Naive B cell (primary cell): ENCODE measurements at regions not wholly inside any gene's neighbourhood (a gene's known extent, or its start where the extent isn't known, plus 50 kb on each side); places are given as distances from the start of the nearest gene placed in this dataset.
A peak's percentile ranks its signal among the peaks of the same experiment; 100 is the strongest.
"Not testable (repeated sequence)": the region's sequence is repeated elsewhere in the genome, so short reads cannot be mapped to it uniquely, and the experiment has no call there.

Source experiments
- ATAC-seq, 2 donors: fragments of 150-1000 bp; cut with Tn5 transposase; 2 replicates each; pipeline ENCODE4 v1.10.0; 2021; ENCODE audit warnings: low read depth in 2 of 2, mild to moderate bottlenecking in 2 of 2, moderate library complexity in 2 of 2
- DNase-seq: peaks from one replicate; pipeline ENCODE4 v3.0.0; 2022
- H3K27ac Mint-ChIP-seq, 6 donors: one replicate each; pipeline ENCODE4 v1.8.0; 2020 to 2022; ENCODE audit warnings: mild to moderate bottlenecking in 6 of 6, mixed read lengths in 6 of 6, moderate library complexity in 5 of 6, inconsistent platforms in 2 of 6
- H3K27me3 Mint-ChIP-seq, 3 donors: one replicate each; pipeline ENCODE4 v1.8.0; 2021 to 2022; ENCODE audit warnings: mixed read lengths in 3 of 3, mild to moderate bottlenecking in 1 of 3
- H3K36me3 Mint-ChIP-seq, 2 donors: one replicate each; pipeline ENCODE4 v1.8.0; 2020 to 2022; ENCODE audit warnings: mixed read lengths in 2 of 2, inconsistent platforms in 1 of 2, mild to moderate bottlenecking in 1 of 2
- H3K4me1 Mint-ChIP-seq, 3 donors: one replicate each; pipeline ENCODE4 v1.8.0; 2020 to 2022; ENCODE audit warnings: mixed read lengths in 3 of 3, inconsistent platforms in 1 of 3, mild to moderate bottlenecking in 1 of 3, moderate library complexity in 1 of 3
- H3K4me3 Mint-ChIP-seq, 8 donors: one replicate each; pipeline ENCODE4 v1.8.0; 2020 to 2022; ENCODE audit warnings: mild to moderate bottlenecking in 8 of 8, mixed read lengths in 8 of 8, moderate library complexity in 8 of 8, inconsistent platforms in 2 of 8
- H3K9me3 Mint-ChIP-seq, 7 donors: one replicate each; pipeline ENCODE4 v1.8.0; 2020 to 2022; ENCODE audit warnings: mixed read lengths in 7 of 7, mild to moderate bottlenecking in 5 of 7, inconsistent platforms in 2 of 7, moderate library complexity in 1 of 7

GRCh38 chr21:35280231-35280630 is 231.1 kb upstream of the RUNX1 start:
- no peak overlapping the region for H3K4me3 Mint-ChIP-seq
- peaks cover 4 to 8% (median 7%) of the 10 kb centered on the region in 3 donors for H3K4me1 Mint-ChIP-seq
- no peaks in the 10 kb centered on the region for H3K36me3 Mint-ChIP-seq
- H3K27ac Mint-ChIP-seq = no peak overlapping the region
- H3K27me3 Mint-ChIP-seq = peaks cover 0 to under 1% (median 0%) of the 10 kb centered on the region in 3 donors
- H3K9me3 Mint-ChIP-seq = no peaks in the 10 kb centered on the region
- DNase-seq = no peak
- ATAC-seq = no peak

DNA sequence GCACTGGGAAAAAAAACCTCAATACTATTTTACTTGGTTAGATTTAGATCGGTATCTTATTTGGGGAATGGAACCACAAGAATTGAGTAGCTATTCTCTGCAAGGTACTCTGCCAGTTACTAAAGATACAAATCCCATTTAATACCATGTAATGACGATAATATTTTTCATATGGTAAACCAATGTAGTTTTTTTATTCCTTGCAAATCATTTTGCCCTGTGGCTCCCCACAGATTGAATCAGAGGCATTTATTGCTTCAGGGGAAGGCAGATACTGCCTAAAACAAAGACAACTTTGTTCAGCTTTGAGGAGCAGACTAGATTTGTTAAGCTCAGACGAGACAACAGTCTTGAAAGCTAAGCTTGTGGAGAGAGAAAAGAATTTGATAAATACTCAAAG is 226.7 kb upstream of the RUNX1 start:
- DNase-seq (no peak), ATAC-seq (no peak)
- Mint-ChIP-seq H3K4me3 (no peak overlapping the region), H3K36me3 (no peaks in the 10 kb centered on the region), H3K27me3 (peaks cover 0 to 9% (median 4%) of the 10 kb centered on the region in 3 donors), H3K27ac (no peak overlapping the region), H3K9me3 (peaks cover 0 to 6% (median 0%) of the 10 kb centered on the region in 7 donors), H3K4me1 (no peaks in the 10 kb centered on the region)

GRCh38 chr21:35274923-35275322 is 225.8 kb upstream of the RUNX1 start:
- Mint-ChIP-seq H3K27me3 (peaks cover 0 to 9% (median 4%) of the 10 kb centered on the region in 3 donors), H3K27ac (peak overlapping the region in 1 of 6 donors; percentile 60), H3K4me3 (no peak overlapping the region), H3K36me3 (no peaks in the 10 kb centered on the region), H3K4me1 (no peaks in the 10 kb centered on the region), H3K9me3 (peaks cover 0 to 6% (median 4%) of the 10 kb centered on the region in 7 donors)
- ATAC-seq (no peak), DNase-seq (no peak)

- Mint-ChIP-seq H3K4me3 (no peak overlapping the region), H3K9me3 (peaks cover 0 to 6% (median 4%) of the 10 kb centered on the region in 7 donors), H3K27me3 (peaks cover 0 to 9% (median 4%) of the 10 kb centered on the region in 3 donors), H3K4me1 (no peaks in the 10 kb centered on the region), H3K27ac (no peak overlapping the region), H3K36me3 (no peaks in the 10 kb centered on the region)
- DNase-seq (no peak), ATAC-seq (no peak)
Measured at GRCh38 chr21:35274090-35274489, 225.0 kb upstream of the RUNX1 start.

- Mint-ChIP-seq H3K9me3 (peaks cover 0 to 6% (median 4%) of the 10 kb centered on the region in 7 donors), H3K36me3 (no peaks in the 10 kb centered on the region), H3K4me3 (peak overlapping the region in 1 of 8 donors; percentile 32), H3K4me1 (no peaks in the 10 kb centered on the region), H3K27ac (no peak overlapping the region), H3K27me3 (peaks cover 0 to 9% (median 4%) of the 10 kb centered on the region in 3 donors)
- ATAC-seq = no peak
- no peak for DNase-seq
Measured at GRCh38 chr21:35273333-35273732, 224.2 kb upstream of the RUNX1 start.

DNA sequence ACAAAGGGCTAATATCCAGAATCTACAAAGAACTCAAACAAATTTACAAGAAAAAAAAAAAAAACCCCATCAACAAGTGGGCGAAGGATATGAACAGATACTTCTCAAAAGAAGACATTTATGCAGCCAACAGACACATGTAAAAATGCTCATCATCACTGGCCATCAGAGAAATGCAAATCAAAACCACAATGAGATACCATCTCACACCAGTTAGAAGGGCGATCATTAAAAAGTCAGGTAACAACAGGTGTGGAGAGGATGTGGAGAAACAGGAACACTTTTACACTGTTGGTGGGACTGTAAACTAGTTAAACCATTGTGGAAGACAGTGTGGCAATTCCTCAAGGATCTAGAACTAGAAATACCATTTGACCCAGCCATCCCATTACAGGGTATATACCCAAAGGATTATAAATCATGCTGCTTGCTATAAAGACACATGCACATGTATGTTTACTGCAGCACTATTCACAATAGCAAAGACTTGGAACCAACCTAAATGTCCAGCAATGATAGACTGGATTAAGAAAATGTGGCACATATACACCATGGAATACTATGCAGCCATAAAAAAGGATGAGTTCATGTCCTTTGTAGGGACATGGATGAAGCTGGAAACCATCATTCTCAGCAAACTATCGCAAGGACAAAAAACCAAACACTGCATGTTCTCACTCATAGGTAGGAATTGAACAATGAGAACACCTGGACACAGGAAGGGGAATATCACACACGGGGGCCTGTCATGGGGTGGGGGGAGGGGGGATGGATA is 222.4 kb upstream of the RUNX1 start:
- not testable (repeated sequence) for H3K4me3 Mint-ChIP-seq, ATAC-seq, H3K4me1 Mint-ChIP-seq, DNase-seq, H3K36me3 Mint-ChIP-seq, H3K27ac Mint-ChIP-seq, H3K9me3 Mint-ChIP-seq
- H3K27me3 Mint-ChIP-seq = peaks cover 2 to 12% (median 6%) of the 10 kb centered on the region in 3 donors

GRCh38 chr21:35268817-35269216 is 219.7 kb upstream of the RUNX1 start:
- Mint-ChIP-seq H3K36me3 (no peaks in the 10 kb centered on the region), H3K9me3 (peaks cover 0 to 6% (median 4%) of the 10 kb centered on the region in 7 donors), H3K27ac (no peak overlapping the region), H3K4me1 (no peaks in the 10 kb centered on the region), H3K4me3 (no peak overlapping the region), H3K27me3 (peaks cover 7 to 9% (median 8%) of the 10 kb centered on the region in 3 donors)
- DNase-seq (no peak), ATAC-seq (no peak)

DNA sequence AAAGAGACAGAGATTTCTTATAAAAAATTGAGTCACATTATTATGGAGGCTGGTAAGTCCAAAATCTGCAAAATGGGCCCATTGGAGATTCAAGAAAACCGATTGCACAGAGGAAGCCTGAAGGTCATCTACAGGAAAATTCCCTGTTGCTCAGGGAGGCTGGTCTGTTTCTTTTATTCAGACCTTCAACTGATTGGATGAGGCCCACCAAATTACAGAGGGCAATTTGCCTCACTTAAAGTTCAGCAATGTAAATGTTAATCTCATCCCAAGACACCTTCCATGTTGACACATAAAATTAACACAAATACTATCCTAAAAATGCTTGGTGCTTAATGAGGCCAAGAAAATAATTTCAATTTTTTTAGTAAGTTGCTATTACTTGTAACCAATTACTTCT is 219.2 kb upstream of the RUNX1 start:
- peaks cover 7 to 9% (median 8%) of the 10 kb centered on the region in 3 donors for H3K27me3 Mint-ChIP-seq
- H3K4me1 Mint-ChIP-seq = no peaks in the 10 kb centered on the region
- ATAC-seq = no peak
- no peak for DNase-seq
- H3K27ac Mint-ChIP-seq = no peak overlapping the region
- H3K9me3 Mint-ChIP-seq = peaks cover 0 to 6% (median 4%) of the 10 kb centered on the region in 7 donors
- no peak overlapping the region for H3K4me3 Mint-ChIP-seq
- H3K36me3 Mint-ChIP-seq = no peaks in the 10 kb centered on the region

- no peaks in the 10 kb centered on the region for H3K36me3 Mint-ChIP-seq
- ATAC-seq = no peak
- DNase-seq = no peak
- peak overlapping the region in 1 of 6 donors; percentile 24 for H3K27ac Mint-ChIP-seq
- H3K4me1 Mint-ChIP-seq = no peaks in the 10 kb centered on the region
- H3K9me3 Mint-ChIP-seq = peaks cover 0 to 4% (median 2%) of the 10 kb centered on the region in 7 donors
- H3K4me3 Mint-ChIP-seq = no peak overlapping the region
- peaks cover 5 to 8% (median 7%) of the 10 kb centered on the region in 3 donors for H3K27me3 Mint-ChIP-seq
Measured at GRCh38 chr21:35266546-35266945, 217.4 kb upstream of the RUNX1 start.

- no peaks in the 10 kb centered on the region for H3K4me1 Mint-ChIP-seq
- peaks cover 5 to 8% (median 7%) of the 10 kb centered on the region in 3 donors for H3K27me3 Mint-ChIP-seq
- no peaks in the 10 kb centered on the region for H3K36me3 Mint-ChIP-seq
- no peak for DNase-seq
- no peak overlapping the region for H3K4me3 Mint-ChIP-seq
- no peak overlapping the region for H3K27ac Mint-ChIP-seq
- ATAC-seq = no peak
- peaks cover 0 to 6% (median 2%) of the 10 kb centered on the region in 7 donors for H3K9me3 Mint-ChIP-seq
Measured at GRCh38 chr21:35265170-35265877, 216.2 kb upstream of the RUNX1 start.

- Mint-ChIP-seq H3K4me1 (no peaks in the 10 kb centered on the region), H3K4me3 (no peak overlapping the region), H3K9me3 (peaks cover 0 to 7% (median 2%) of the 10 kb centered on the region in 7 donors), H3K36me3 (no peaks in the 10 kb centered on the region), H3K27me3 (peaks cover 0 to 13% (median 5%) of the 10 kb centered on the region in 3 donors), H3K27ac (no peak overlapping the region)
- DNase-seq (no peak), ATAC-seq (no peak)
Measured at GRCh38 chr21:35259457-35259856, 210.4 kb upstream of the RUNX1 start.

DNA sequence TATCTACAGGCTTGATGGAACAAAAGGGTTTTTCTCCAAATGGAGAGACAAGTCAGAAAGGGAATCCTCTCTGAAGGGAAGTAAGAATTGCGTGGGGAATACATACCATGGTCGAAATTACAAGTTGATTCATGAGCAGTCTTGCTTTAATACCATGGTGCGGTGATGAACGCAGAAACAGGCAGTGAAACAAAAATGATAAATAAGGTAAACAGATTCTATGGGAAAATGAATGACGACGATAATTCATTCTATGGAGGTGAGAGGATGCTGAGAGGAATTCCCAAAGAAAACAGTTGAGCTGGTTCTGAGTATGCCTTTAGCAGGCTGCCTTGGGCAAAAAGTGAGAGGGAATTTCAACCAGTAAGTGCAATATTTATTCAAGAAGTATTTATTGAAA is 209.4 kb upstream of the RUNX1 start:
- no peak for DNase-seq
- peaks cover 0 to 7% (median 0%) of the 10 kb centered on the region in 7 donors for H3K9me3 Mint-ChIP-seq
- ATAC-seq = no peak

GRCh38 chr21:35257413-35257812 is 208.3 kb upstream of the RUNX1 start:
- Mint-ChIP-seq H3K4me3 (no peak overlapping the region), H3K9me3 (peaks cover 0 to 7% (median 0%) of the 10 kb centered on the region in 7 donors), H3K27me3 (peaks cover 0 to 13% (median 5%) of the 10 kb centered on the region in 3 donors), H3K4me1 (no peaks in the 10 kb centered on the region), H3K36me3 (no peaks in the 10 kb centered on the region), H3K27ac (no peak overlapping the region)
- no peak for DNase-seq
- no peak for ATAC-seq

More for the DNA sequence above, 209.4 kb upstream of the RUNX1 start:
- H3K36me3 Mint-ChIP-seq = no peaks in the 10 kb centered on the region
- H3K4me3 Mint-ChIP-seq = no peak overlapping the region
- H3K27ac Mint-ChIP-seq = no peak overlapping the region
- peaks cover 0 to 13% (median 5%) of the 10 kb centered on the region in 3 donors for H3K27me3 Mint-ChIP-seq
- H3K4me1 Mint-ChIP-seq = no peaks in the 10 kb centered on the region
